NT2/D1 (cell line): ENCODE measurements at regions not wholly inside any gene's neighbourhood (a gene's known extent, or its start where the extent isn't known, plus 50 kb on each side); places are given as distances from the start of the nearest gene placed in this dataset.

Source experiments
- SUZ12 ChIP-seq: IDR thresholded peaks from 2 replicates; pipeline ENCODE4 v1.6.1; 2011; ENCODE audit not compliant: insufficient read length, insufficient read depth; ENCODE audit errors: extremely low read depth
- YY1 ChIP-seq: IDR thresholded peaks from 2 replicates; pipeline ENCODE4 v1.6.1; 2011; ENCODE audit not compliant: insufficient read length, insufficient read depth
- ZNF274 ChIP-seq: IDR thresholded peaks from 2 replicates; pipeline ENCODE4 v1.6.1; 2011; ENCODE audit warnings: mild to moderate bottlenecking, low read depth, low read length

GRCh38 chr16:13742928-13743327, 177.0 kb upstream of the ERCC4 start:
- no peak for TF ChIP-seq YY1
- no peak for TF ChIP-seq ZNF274
- no peak for TF ChIP-seq SUZ12
